NCI-H1092 (cell line): ENCODE measurements at regions not wholly inside any gene's neighbourhood (a gene's known extent, or its start where the extent isn't known, plus 50 kb on each side); places are given as distances from the start of the nearest gene placed in this dataset.

Experiments used
- DNase-seq: peaks from one replicate; lab custom pipeline; 2025; lab: John Stamatoyannopoulos, UW

DNA sequence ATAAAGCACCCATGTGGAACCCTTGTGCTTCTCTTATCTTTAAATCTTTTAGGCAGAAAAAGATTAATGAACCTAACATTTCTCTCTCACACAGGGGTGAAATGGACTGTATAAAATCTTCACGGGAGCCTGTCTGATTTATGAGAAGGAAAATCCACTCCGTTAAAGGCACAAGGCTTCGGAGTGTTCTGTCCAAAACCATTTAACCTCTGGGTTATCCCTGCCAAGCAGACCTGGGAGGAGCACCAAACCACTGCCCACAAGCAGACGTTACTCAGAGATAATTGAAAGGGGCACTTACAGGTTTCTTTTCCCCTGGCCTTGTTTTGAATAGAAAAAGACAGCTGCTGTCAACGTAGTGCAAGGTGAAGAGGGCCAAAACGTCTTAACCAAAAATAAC is 184.4 kb upstream of the DOK6 start:
- peak; percentile 20 for DNase-seq

DNA sequence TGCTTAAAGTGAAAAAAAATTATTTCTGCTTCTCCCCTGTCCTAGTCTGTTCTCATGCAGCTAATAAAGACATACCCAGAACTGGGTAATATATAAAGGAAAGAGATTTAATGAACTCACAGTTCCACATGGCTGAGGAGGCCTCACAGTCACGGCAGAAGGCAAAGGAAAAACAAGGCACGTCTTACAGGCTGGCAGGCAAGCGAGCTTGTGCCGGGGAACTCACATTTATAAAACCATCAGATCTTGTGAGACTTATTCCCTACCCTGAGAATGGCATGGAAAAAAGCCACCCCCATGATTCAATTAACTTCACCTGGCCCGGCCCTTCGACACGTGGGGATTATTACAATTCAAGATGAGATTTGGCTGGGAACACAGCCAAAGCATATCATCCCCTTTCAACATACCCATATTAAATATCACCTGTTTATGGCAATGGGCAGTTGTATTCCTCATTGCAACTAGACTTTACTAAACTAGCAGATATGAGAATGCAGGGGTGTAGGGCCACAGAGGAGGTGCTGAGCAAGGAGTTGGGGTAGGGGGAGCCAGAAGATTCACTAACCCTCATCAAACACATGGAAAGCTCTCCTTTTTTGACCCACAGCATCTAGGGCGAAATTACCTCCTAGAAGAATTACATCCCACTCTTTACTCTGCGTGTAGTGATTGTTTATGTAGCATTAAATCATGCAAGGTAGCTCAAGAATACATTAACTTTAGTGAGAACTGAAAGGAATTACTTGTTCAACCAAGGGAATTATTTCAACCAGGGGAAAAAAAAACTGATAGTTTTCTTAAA is 183.3 kb upstream of the DOK6 start:
- peak; percentile 78 for DNase-seq

GRCh38 chr18:69220529-69220928 is 180.2 kb upstream of the DOK6 start:
- DNase-seq: no peak

DNA sequence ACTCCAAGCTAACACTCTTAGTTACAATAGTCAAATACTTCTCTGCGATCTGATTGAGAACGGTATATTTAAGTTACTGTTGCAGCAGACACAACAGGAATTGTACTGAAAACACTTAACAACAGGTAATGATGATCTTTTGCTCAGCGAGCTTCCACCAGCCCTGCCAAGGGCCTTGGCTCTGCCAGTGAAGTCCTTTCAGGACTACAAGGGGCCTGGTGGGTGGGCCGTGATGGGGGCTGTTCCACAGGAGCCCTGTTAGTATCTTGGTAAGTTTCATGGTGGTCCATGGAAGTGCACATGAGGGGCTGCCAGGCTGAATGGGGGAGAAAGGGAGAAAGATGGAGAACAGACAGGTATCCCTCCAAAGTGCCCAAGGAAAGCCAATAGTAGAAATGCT is 178.6 kb upstream of the DOK6 start:
- no peak for DNase-seq

- no peak for DNase-seq
Measured at GRCh38 chr18:69226971-69227370, 173.7 kb upstream of the DOK6 start.

GRCh38 chr18:69230204-69230603 is 170.5 kb upstream of the DOK6 start:
- no peak for DNase-seq

DNA sequence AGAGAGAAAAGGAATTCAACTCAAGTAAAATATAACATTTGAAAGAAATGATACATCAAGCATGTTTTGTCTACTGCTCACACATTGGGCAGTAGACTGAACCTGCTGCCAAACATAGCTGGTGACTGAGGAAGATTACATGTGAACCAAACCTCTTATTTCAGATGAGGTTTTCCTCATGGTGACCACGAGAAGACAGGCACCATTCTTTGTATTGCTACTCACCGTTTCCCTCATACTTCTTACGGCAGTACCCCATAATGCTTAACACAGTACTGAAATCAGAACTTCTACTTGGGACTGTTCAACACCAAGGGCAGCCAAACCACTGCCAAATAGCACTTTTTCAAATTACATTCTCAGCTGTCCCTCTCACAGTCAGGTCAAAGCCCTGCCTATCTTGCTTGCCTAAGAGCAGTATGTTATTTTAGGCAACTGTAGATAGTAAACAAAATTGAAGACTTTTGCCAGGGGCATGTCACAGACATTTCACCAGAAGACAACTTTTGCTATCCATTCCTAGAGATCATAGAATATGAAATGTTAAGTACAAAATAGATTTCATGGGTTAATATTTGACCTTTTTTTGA is 167.1 kb upstream of the DOK6 start:
- DNase-seq: no peak

DNA sequence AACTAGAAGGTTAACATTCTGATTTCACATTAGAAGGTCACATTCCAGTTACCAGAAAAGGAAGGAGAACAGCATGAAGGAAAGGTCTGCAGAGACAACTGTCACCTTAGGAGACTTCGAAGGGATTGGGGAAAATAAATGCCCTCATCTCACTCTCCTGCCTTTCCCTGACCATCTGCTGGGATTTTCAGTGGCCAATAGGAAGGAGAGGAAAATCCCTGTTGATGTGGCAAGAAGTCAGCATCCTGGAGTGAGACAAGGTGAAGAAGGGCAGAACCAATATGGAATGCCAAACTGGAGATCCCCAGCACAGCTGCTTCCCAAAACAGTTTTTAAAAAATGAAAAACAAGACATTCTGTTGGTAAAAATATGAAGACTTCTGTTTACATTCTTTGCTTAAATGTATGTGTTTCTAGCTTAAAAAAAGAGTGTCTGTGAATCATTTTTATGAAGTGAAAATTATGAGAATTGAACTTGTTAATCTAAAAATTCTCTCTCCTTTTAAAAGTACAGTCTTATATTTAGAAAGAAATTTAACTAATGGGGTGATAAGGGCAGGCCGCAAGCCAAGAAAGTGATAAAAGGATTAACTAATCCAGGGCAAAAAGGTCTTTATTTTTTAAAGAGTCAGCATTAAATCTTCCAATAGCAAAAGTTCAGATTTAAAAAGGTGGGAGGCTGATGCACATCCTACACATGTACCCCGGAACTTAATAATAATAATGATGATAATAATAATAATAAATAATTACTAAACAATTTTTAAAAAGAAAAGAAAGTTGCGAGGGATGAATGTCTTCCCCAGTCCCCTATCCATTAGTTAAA is 160.6 kb upstream of the DOK6 start:
- DNase-seq: no peak

DNA sequence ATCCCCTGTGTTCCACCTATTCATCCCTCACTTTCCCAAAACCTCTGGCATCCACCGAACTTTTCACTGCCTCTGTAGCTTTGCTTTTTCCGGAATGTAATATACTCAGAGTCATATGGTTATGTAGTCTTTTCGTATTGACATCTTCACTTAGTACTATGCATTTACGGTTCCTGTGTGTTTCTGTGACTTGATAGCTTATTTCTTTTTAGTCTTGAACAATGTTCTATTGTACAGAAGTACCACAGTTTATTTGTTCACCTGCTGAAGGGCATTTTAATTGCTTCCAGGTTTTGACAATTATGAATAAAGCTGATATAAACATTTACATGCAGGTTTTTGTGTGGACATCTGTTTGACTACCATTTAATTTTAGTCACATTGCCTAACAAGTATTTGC is 154.7 kb upstream of the DOK6 start:
- peak; percentile 34 for DNase-seq

GRCh38 chr18:69250305-69251151 is 150.2 kb upstream of the DOK6 start:
- DNase-seq: no peak

DNA sequence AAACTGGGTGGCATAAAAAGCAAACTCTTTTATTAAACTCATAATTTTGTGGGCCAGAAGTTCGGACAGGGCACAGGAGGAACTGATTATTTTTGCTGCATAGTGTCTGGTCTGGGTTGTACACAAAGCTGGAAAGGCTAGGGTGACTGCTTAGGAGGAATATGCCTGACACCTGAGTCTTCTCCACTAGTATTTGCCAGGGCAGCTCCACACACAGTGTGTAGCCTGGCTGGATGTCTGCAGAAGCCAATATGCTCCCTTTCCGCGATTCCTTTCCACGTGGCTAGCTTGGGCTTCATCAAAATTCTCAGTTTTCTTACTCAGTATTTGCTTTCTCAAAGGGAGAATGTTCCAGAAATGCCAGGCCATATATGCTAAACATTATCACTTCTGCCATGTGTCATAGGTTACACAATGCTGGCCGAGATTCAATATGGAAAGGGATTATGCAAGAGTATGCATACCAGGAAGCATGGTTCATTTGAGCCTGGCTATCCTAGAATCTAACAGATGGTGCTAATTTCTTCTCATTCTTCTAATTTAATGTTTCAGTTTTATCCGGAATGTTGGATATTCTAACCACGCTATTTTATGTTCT is 142.7 kb upstream of the DOK6 start:
- DNase-seq: no peak

DNA sequence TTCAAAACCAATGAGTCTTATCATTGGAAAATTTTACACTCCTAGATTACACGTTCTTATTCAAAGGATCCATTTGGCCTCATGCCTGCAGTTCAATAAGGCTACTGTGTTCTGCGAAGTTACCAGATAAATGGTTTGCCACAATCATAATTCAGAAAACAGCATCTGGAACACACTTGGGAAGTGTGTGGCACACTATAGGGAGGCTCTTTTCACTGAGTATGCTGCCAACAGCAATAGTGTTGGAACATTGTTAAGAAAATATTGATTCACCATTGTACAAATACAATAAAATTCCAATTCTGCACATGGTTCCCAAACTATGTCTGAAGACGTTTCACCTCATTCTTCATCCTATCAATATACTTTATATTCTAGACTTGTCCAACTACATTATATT is 141.4 kb upstream of the DOK6 start:
- DNase-seq: peak; percentile 7

GRCh38 chr18:69261406-69261805 is 139.3 kb upstream of the DOK6 start:
- DNase-seq: no peak

DNA sequence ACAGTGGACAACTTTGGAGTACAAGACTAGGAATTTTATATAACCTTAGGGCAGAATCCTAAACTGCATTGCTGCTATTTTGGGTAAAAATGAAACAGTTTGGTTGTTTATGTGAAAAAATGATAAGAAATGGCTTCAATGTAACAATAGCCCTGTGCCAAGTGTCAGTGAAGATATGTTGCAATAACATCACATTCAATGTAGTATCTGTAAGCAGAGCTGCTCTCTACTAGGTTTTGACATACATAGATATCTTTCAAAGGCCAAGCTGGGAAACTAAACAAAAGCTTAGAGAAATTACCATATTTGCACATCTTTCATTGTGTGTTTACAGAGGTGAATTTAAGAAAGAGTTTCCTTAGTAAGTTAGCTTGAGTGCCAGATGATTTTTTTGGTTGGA is 135.0 kb upstream of the DOK6 start:
- no peak for DNase-seq

DNA sequence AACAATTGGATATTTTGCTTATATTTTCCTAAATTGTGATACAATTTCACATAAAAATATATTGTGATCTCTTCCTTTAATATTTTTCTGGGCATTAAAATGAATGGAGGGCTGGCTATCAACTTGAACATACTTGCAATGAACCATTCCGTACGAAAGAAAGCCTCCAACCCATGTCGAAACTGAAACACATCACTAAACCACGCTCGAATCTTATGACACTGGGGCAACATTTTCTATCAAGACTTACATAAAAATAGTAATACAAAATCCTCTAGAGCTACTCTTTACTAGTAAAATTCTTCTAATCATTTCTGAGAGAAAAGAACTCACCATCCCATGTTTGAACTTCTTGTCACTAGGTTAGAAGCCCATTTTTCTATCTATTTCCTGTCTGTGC is 132.8 kb upstream of the DOK6 start:
- DNase-seq: no peak

DNA sequence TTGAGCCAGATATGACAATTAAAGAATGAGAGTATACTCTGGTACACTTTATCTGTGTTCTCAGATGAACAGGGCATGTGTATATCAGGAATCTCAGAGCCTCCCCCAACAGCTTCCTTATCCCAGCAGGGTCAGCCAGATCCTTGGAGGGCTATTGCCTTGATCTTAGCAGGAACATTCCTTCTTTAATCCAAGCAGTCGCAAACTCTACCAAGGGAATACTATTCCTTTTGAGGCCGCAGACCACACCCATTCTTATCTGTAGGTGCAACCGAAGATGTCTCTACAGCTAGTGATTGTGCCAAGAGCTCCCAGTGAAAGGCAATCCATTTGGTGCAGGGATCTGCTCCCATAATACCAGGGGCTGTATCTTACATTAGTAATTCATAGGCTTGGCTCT is 118.3 kb upstream of the DOK6 start:
- DNase-seq: no peak

DNA sequence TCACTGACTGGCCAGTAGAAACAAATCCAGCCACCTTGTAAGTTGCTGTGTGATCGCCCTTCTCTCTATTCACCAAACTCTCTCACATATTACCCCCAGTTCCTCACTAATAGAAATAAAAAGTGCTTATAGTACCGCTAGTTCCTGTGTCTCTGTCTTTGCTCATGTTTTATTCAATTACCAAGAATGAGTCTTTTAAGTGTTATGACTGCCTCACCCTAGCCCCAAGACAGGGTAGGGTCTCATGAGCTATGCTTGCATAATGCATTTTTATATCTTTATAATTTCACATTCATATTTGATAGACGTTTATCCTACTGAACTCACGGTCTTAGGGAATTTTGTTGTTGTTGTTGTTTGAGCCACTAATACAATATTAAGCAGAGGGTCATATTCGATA is 109.6 kb upstream of the DOK6 start:
- no peak for DNase-seq

DNA sequence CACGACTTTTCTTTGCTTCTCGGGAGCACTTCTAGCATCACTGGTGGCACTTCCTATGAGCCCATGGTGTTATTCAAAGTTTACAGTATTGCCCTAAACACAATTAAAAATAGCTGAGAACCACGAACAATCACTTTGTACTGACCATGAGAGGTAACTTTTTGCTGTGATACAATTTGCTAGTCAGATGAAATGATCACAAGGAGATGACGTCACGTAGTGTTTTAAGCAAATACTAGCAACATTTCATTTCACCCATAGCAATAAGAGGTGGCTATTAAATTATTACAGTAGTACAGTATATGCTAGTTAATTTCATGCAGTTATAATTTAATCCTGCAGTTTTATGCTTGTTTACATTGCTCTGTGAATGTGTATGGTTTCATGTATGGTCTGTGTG is 108.9 kb upstream of the DOK6 start:
- DNase-seq: no peak

GRCh38 chr18:69300185-69300584 is 100.5 kb upstream of the DOK6 start:
- DNase-seq: no peak

DNA sequence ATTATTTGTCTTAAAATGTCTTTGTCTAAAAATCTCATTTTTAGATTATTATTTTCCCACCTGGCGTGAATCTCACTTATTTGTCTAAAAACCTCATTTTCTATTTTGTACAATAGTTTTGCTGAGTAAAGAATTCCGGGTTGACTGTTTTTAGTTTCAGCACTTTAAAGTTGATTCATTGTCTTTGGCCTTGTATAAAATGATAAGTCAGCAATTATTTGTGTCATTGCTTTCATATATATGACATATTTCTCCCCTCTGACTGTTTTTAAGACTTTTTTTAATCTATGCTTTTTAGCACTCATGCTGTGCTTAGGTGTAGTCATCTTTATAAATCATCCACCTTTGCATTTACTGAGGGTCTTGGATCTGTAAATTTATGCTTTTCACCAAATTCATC is 92.1 kb upstream of the DOK6 start:
- DNase-seq: no peak

DNA sequence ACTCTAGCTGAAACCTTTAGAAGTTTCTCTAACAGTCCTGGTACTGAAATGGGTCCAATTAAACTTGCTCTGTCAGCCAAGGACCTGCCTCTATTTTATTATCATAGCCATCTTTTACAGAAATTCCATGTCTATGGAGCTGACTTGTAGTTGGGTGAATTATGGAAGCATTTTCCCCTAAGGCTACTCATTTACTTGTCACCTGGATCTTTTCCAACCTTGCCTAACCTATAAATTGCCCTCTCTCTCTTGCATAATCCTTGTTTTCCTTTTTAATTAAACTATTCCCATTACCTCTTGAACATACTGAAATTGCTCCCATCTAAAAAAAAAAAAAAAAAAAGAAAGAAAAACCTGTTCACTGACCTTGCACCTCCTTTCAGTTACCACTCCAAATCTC is 74.6 kb upstream of the DOK6 start:
- no peak for DNase-seq

DNA sequence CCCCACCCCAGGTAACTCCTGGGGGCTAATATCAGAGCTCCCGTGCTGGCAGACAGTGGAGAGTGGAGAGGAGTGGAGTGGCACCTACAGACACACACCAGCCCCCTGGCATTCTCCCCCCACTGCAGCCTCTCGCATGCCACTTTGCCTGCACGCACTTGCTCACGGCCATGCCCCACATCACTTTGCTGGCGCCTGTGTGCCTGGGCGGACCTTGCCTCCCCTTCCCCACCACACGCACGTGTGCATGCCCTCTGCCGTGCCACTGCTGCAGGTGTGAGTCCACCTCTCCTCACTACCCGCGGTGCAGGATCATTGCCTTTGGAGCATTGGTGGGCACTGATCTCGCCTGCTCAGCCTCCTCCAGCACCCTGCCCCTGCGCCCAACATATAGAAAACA is 72.6 kb upstream of the DOK6 start:
- DNase-seq: no peak
